CD4-positive, alpha-beta T cell treated with Interleukin-2 at 100 ng/mL for 4 hours (primary cell): ENCODE measurements at regions not wholly inside any gene's neighbourhood (a gene's known extent, or its start where the extent isn't known, plus 50 kb on each side); places are given as distances from the start of the nearest gene placed in this dataset.
"Not testable (repeated sequence)": the region's sequence is repeated elsewhere in the genome, so short reads cannot be mapped to it uniquely, and the experiment has no call there.

Experiments
- DNase-seq: peaks from one replicate; pipeline ENCODE4 v3.0.0-alpha.2; 2020; ENCODE audit warnings: low spot score

GRCh38 chr15:95698951-95699350 is 631.5 kb upstream of the NR2F2 start:
- no peak for DNase-seq

- DNase-seq = no peak
Observed at GRCh38 chr15:95699578-95699977, 630.9 kb upstream of the NR2F2 start.

GRCh38 chr15:95700692-95701091 is 629.8 kb upstream of the NR2F2 start:
- DNase-seq = not testable (repeated sequence)

- DNase-seq = no peak
Observed at GRCh38 chr15:95701410-95701809, 629.1 kb upstream of the NR2F2 start.

GRCh38 chr15:95709959-95710695 is 620.4 kb upstream of the NR2F2 start:
- no peak for DNase-seq

GRCh38 chr15:95712785-95713184 is 617.7 kb upstream of the NR2F2 start:
- DNase-seq = no peak

GRCh38 chr15:95713324-95713723 is 617.2 kb upstream of the NR2F2 start:
- no peak for DNase-seq

- no peak for DNase-seq
Observed at GRCh38 chr15:95715116-95715903, 615.2 kb upstream of the NR2F2 start.

GRCh38 chr15:95715906-95716656 is 614.4 kb upstream of the NR2F2 start:
- DNase-seq = no peak

GRCh38 chr15:95716708-95717107 is 613.8 kb upstream of the NR2F2 start:
- DNase-seq = no peak

- DNase-seq = no peak
Observed at GRCh38 chr15:95718441-95718840, 612.1 kb upstream of the NR2F2 start.

GRCh38 chr15:95724908-95725633 is 605.4 kb upstream of the NR2F2 start:
- DNase-seq = no peak

- no peak for DNase-seq
Observed at GRCh38 chr15:95726891-95727290, 603.6 kb upstream of the NR2F2 start.

GRCh38 chr15:95733931-95734330 is 596.6 kb upstream of the NR2F2 start:
- peak; percentile 8 for DNase-seq

GRCh38 chr15:95734422-95735316 is 595.8 kb upstream of the NR2F2 start:
- DNase-seq = no peak

GRCh38 chr15:95737060-95737459 is 593.4 kb upstream of the NR2F2 start:
- DNase-seq = no peak

- no peak for DNase-seq
Observed at GRCh38 chr15:95739131-95739530, 591.4 kb upstream of the NR2F2 start.

GRCh38 chr15:95741830-95742229 is 588.7 kb upstream of the NR2F2 start:
- no peak for DNase-seq

GRCh38 chr15:95742256-95742655 is 588.2 kb upstream of the NR2F2 start:
- no peak for DNase-seq

- DNase-seq = no peak
Observed at GRCh38 chr15:95742836-95743235, 587.7 kb upstream of the NR2F2 start.

GRCh38 chr15:95757171-95757570 is 573.3 kb upstream of the NR2F2 start:
- DNase-seq = no peak
